BE2C (cell line): ENCODE measurements at regions not wholly inside any gene's neighbourhood (a gene's known extent, or its start where the extent isn't known, plus 50 kb on each side); places are given as distances from the start of the nearest gene placed in this dataset.

Experiments
- DNase-seq: peaks from one replicate; pipeline ENCODE4 v3.0.0-alpha.2; 2020
- H3K27me3 ChIP-seq: fragments of 250-450 bp; sonication (Bioruptor Pico); 2 replicates; pipeline ENCODE4 v1.5.1; 2020; ENCODE audit warnings: mild to moderate bottlenecking
- H3K36me3 ChIP-seq: fragments of 250-450 bp; sonication (Bioruptor Pico); 2 replicates; pipeline ENCODE4 v1.5.1; 2020; ENCODE audit warnings: mild to moderate bottlenecking
- H3K4me1 ChIP-seq: fragments of 250-450 bp; sonication (Bioruptor Pico); 2 replicates; pipeline ENCODE4 v1.5.1; 2020
- H3K4me3 ChIP-seq: 2 replicates; pipeline ENCODE4 v1.5.1; 2011; ENCODE audit warnings: low read depth, low read length
- H3K9me3 ChIP-seq: fragments of 250-450 bp; sonication (Bioruptor Pico); 2 replicates; pipeline ENCODE4 v1.5.1; 2020
- TF ChIP-seq, protein P1 (sequence below): IDR thresholded peaks from 2 replicates; pipeline ENCODE4 v1.5.1; 2012; ENCODE audit warnings: mild to moderate bottlenecking, low read depth, low read length

DNA sequence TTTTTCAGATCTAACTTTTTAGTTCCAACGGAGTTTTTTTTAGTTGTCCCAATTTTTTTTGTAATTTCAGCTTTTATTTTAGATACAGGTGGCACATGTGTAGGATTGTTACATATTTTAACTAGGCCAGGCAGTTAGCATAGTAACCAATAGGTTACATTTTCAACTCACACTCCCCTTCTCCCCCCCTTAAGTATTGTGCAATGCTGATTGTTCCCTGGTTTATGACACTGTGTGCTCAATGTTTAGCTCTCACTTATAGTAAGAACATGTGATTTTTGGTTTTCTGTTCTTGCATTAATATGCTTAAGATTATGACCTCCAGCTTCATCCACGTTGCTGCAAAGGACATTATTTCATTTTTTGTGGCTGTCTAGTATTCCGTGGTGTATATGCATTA lies 503.2 kb downstream of the CDH9 start:
- DNase-seq: no peak
- H3K9me3 ChIP-seq: no peaks in the 10 kb centered on the region
- TF ChIP-seq, protein P1, sequence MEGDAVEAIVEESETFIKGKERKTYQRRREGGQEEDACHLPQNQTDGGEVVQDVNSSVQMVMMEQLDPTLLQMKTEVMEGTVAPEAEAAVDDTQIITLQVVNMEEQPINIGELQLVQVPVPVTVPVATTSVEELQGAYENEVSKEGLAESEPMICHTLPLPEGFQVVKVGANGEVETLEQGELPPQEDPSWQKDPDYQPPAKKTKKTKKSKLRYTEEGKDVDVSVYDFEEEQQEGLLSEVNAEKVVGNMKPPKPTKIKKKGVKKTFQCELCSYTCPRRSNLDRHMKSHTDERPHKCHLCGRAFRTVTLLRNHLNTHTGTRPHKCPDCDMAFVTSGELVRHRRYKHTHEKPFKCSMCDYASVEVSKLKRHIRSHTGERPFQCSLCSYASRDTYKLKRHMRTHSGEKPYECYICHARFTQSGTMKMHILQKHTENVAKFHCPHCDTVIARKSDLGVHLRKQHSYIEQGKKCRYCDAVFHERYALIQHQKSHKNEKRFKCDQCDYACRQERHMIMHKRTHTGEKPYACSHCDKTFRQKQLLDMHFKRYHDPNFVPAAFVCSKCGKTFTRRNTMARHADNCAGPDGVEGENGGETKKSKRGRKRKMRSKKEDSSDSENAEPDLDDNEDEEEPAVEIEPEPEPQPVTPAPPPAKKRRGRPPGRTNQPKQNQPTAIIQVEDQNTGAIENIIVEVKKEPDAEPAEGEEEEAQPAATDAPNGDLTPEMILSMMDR: no peak
- no peaks in the 10 kb centered on the region for H3K4me1 ChIP-seq
- no peak overlapping the region for H3K4me3 ChIP-seq
- no peaks in the 10 kb centered on the region for H3K27me3 ChIP-seq
- no peaks in the 10 kb centered on the region for H3K36me3 ChIP-seq

DNA sequence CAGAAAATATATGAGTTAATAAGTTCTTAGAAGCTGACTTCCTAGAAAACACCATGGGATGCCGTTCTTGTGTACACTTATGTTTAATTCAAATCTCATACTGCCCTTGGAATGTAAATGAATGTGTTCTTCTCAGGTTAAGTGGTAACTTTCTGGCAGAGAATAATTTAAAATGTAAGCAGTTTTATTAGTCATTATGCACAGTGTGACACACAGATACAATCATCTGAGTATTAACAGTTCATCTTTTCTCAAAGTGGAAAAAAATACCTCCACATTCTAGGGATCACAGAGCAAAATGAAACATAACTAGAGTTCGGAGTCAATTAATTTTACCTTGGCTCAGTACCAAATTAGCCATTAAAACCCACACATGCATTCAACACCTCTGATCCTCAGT lies 508.1 kb downstream of the CDH9 start:
- H3K36me3 ChIP-seq: no peaks in the 10 kb centered on the region
- H3K9me3 ChIP-seq: no peaks in the 10 kb centered on the region
- no peak overlapping the region for H3K4me3 ChIP-seq
- no peak for DNase-seq
- H3K27me3 ChIP-seq: no peaks in the 10 kb centered on the region
- no peaks in the 10 kb centered on the region for H3K4me1 ChIP-seq
- TF ChIP-seq, protein P1: no peak

DNA sequence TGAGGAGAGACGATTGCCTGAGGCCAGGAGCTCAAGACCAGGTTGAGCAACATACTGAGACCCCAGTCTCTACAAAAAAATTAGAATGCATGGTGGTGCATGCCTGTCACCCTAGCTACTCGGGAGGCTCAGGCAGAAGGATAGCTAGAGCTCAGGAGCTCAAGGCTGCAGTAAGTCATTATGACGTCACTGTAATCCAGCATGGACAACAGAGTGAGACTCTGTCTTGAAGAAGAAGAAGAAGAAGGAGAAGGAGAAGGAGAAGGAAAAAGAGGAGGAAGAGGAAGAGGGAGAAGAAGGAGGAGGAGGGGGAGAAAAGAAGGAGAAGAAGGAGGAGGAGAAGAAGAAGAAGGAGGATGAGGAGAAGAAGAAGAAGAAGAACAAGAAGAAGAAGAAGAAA lies 519.1 kb downstream of the CDH9 start:
- TF ChIP-seq, protein P1: no peak
- Histone ChIP-seq H3K4me3 (no peak overlapping the region), H3K4me1 (no peaks in the 10 kb centered on the region), H3K27me3 (no peaks in the 10 kb centered on the region), H3K36me3 (no peaks in the 10 kb centered on the region), H3K9me3 (no peaks in the 10 kb centered on the region; the same call in 1 of the 2 replicates)
- DNase-seq: no peak

DNA sequence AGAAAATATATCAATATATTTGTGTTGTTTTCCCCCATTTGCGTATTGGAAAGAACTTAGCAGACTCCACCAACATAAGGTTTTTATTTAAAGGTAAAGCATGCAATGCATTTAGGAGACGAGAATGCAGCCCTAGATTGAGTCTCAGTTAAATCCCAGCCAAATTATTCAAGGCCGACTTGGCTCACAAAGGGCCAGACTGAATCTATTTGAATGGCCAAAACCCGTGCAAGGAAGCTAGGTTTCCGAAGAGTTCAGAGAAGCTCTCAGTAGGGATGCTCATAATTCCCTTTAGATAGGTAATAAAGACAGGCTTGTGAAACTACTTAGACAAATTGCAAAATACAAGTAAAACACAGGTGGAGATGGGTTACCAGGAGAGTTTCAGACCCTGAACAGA lies 520.3 kb downstream of the CDH9 start:
- no peaks in the 10 kb centered on the region for H3K36me3 ChIP-seq
- TF ChIP-seq, protein P1: no peak
- H3K27me3 ChIP-seq: no peaks in the 10 kb centered on the region
- H3K4me1 ChIP-seq: no peaks in the 10 kb centered on the region
- DNase-seq: no peak
- no peaks in the 10 kb centered on the region; the same call in 1 of the 2 replicates for H3K9me3 ChIP-seq
- H3K4me3 ChIP-seq: no peak overlapping the region

DNA sequence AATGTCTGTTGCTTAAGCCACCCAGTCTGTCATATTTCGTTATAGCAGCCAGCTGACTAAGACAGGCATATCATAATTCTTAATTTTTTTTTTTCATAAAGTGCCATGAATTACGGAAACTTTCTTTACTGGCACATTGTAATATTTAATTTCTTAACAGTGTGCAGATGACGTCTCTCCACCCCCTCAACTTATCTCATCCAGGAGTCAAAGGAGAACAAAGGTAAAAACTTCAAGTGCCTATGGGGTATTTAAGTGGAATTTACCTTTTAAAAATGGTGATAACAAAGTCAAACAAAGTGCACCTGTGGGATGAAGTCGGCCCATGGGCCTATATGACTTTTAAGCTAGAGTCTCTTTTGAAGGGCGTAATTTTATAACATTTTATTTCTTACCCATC lies 539.4 kb downstream of the CDH9 start:
- Histone ChIP-seq H3K9me3 (no peaks in the 10 kb centered on the region), H3K4me1 (peaks cover 3% of the 10 kb centered on the region; the same call in 1 of the 2 replicates), H3K4me3 (no peak overlapping the region), H3K27me3 (no peaks in the 10 kb centered on the region), H3K36me3 (no peaks in the 10 kb centered on the region)
- TF ChIP-seq, protein P1: no peak
- no peak for DNase-seq

DNA sequence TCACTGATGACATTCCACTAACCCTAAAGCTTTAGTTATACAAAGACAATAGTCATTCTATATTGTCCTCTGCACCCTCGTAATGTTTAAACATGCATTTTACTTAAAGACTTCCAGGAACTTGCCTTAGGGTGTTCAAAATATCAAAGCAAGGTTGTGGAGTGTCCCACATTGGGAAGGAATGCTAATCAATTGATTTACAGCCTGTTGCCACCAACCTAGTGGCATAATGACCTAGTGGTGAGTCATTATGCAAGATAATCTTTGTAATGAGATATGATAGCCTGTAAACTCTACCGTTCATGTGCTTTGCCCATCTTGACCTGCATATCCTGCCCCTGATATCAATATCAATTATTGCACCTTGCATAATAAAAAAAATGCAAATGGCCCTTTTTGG lies 542.9 kb downstream of the CDH9 start:
- DNase-seq: no peak
- Histone ChIP-seq H3K27me3 (no peaks in the 10 kb centered on the region), H3K36me3 (no peaks in the 10 kb centered on the region), H3K4me1 (peaks cover 3% of the 10 kb centered on the region; the same call in 1 of the 2 replicates), H3K4me3 (no peak overlapping the region), H3K9me3 (no peaks in the 10 kb centered on the region)
- TF ChIP-seq, protein P1: no peak
